Kidney tubule cell (primary cell): ENCODE measurements at regions not wholly inside any gene's neighbourhood (a gene's known extent, or its start where the extent isn't known, plus 50 kb on each side); places are given as distances from the start of the nearest gene placed in this dataset.

Experiments used
- DNase-seq: peaks from one replicate; pipeline ENCODE4 v3.0.0-alpha.2; 2018; ENCODE audit warnings: low spot score

GRCh38 chr1:239888639-239889038, 203.0 kb upstream of the FMN2 start:
- no peak for DNase-seq

- DNase-seq: no peak
These were observed 199.9 kb upstream of the FMN2 start for GRCh38 chr1:239891621-239892358.

GRCh38 chr1:239892602-239893001, 199.1 kb upstream of the FMN2 start:
- DNase-seq: no peak

GRCh38 chr1:239893127-239893731, 198.5 kb upstream of the FMN2 start:
- no peak for DNase-seq

- no peak for DNase-seq
These were observed 195.1 kb upstream of the FMN2 start for GRCh38 chr1:239896569-239896968.

GRCh38 chr1:239896980-239897379, 194.7 kb upstream of the FMN2 start:
- no peak for DNase-seq

- no peak for DNase-seq
These were observed 194.2 kb upstream of the FMN2 start for GRCh38 chr1:239897458-239897857.

- peak; percentile 83 for DNase-seq
These were observed 193.5 kb upstream of the FMN2 start for GRCh38 chr1:239898062-239898730.

- no peak for DNase-seq
These were observed 191.9 kb upstream of the FMN2 start for GRCh38 chr1:239899747-239900146.

- DNase-seq: no peak
These were observed 185.3 kb upstream of the FMN2 start for GRCh38 chr1:239906394-239906793.

- DNase-seq: no peak
These were observed 181.8 kb upstream of the FMN2 start for GRCh38 chr1:239909898-239910297.

GRCh38 chr1:239912471-239912870, 179.2 kb upstream of the FMN2 start:
- DNase-seq: peak; percentile 23

- no peak for DNase-seq
These were observed 178.5 kb upstream of the FMN2 start for GRCh38 chr1:239913141-239913585.

- peak; percentile 86 for DNase-seq
These were observed 176.9 kb upstream of the FMN2 start for GRCh38 chr1:239914751-239915231.

- no peak for DNase-seq
These were observed 173.0 kb upstream of the FMN2 start for GRCh38 chr1:239918634-239919033.

GRCh38 chr1:239920214-239920613, 171.5 kb upstream of the FMN2 start:
- no peak for DNase-seq

GRCh38 chr1:239922778-239923522, 168.7 kb upstream of the FMN2 start:
- peak; percentile 4 for DNase-seq

- DNase-seq: no peak
These were observed 166.8 kb upstream of the FMN2 start for GRCh38 chr1:239924741-239925350.

GRCh38 chr1:239926184-239926583, 165.5 kb upstream of the FMN2 start:
- no peak for DNase-seq

GRCh38 chr1:239929317-239929716, 162.4 kb upstream of the FMN2 start:
- no peak for DNase-seq

- DNase-seq: peak; percentile 55
These were observed 160.9 kb upstream of the FMN2 start for GRCh38 chr1:239930686-239931262.

- DNase-seq: no peak
These were observed 160.3 kb upstream of the FMN2 start for GRCh38 chr1:239931341-239931740.
